ENCODE measurements at regions not wholly inside any gene's neighbourhood (a gene's known extent, or its start where the extent isn't known, plus 50 kb on each side); places are given as distances from the start of the nearest gene placed in this dataset.

GRCh38 chr13:44058067-44058466 is 178.4 kb downstream of the LACC1 start:
- no peak for DNase-seq

DNA sequence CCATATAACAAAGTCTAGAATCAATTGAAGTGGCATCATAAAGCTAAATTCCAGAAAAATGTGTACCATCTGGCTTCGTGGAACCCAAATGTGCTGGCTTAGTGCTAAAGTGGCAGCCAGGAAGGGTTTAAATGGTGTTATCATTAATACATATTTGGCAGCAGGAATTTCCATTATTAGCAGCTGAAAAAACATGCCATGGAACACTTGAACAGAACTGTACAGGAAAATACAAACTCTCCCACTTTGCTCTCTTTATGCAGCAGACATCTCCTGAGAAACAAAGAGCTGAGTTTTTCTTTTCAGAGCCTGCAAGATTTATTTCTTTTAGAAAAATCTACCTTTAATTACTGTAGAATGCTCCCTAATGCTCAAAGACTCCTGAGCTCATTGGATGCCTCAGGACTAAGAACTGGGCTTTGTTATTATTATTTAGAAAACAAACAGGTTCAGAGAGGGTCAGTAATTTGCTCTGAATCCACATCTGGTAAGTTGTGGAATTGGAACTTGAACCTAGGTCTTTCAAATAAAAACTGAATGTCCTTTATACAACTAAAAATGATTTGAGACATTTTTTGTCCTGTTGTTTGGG is 179.0 kb downstream of the LACC1 start:
- no peak for DNase-seq

- DNase-seq: no peak
Measured at GRCh38 chr13:44061876-44062275, 182.2 kb downstream of the LACC1 start.

GRCh38 chr13:44063467-44063866 is 183.8 kb downstream of the LACC1 start:
- DNase-seq: no peak

DNA sequence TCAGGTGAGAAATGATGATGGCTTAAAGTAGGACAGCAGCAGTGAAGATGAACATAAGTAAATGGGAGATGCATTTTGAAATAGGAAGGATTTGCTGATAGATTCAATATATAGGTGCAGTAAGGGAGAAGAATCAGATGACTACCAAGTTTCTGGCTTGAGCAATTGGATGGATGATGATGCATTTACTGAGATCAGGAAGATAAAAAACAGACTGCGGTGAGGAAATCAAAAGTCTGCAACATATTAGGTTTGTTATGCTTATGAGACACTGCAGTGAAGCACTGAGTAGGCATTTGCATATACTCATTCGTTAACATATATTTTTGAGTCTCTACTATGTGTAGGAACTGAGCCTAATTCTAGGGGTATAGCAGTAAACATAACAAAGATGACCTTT is 184.2 kb downstream of the LACC1 start:
- no peak for DNase-seq

DNA sequence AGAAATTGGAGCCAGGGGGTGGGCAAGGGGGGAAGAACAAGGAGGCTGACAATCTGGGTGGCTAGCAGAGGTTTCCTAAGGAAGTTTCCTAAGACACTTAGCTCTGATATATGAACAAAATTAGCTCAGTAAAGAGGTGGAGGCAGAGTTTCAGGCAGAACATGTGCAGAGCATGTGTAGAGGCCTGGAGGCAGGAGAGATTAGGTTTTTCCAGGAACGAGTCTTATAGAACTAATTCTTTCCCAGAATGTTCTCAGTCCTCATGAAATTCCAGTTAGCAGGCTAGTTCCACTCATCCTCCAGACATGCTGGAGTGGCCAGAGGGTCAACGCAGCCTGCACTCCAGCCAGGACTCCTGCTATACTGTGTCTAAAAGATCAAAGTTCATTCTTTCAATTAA is 184.7 kb downstream of the LACC1 start:
- no peak for DNase-seq

DNA sequence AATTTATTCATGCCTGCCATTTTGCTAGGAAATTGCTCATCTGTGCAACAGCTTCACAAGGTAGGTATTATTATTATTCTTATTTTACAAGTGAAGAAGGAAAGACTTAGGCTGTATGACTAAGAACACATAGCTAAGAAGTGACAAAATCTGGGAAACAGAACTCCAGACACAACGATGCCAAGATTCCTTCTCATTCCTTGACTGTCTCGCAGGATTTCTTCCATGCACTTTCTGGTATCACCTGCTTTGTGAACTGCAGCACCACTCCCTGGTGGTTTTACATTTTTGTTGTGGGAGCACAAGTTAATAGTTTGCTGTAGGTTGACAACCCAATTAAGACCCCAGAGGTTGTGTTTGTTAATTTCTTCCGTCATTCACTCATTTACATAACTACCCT is 188.5 kb downstream of the LACC1 start:
- DNase-seq: no peak

GRCh38 chr13:44068737-44069136 is 189.0 kb downstream of the LACC1 start:
- peak; percentile 70 for DNase-seq

GRCh38 chr13:44072536-44072935 is 192.8 kb downstream of the LACC1 start:
- no peak for DNase-seq

DNA sequence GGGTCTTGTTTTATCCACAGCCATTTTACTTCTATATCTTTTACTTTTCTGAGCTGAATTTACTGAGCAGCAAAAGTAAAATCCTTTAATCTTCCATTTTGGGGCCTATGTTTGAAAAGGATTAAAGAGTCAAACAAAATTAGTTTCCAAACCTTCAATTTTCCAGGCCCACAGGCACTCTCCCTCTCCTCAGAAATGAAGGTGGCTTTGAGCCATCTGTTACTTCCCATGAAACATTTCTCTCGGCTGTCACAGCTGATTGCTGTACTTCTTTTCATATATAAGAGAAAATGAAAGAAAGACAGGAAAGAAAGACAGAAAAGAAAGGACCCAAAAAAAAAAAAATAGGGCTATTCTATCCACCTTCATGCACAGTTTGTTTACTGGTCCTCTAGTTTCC is 194.9 kb downstream of the LACC1 start:
- no peak for DNase-seq

DNA sequence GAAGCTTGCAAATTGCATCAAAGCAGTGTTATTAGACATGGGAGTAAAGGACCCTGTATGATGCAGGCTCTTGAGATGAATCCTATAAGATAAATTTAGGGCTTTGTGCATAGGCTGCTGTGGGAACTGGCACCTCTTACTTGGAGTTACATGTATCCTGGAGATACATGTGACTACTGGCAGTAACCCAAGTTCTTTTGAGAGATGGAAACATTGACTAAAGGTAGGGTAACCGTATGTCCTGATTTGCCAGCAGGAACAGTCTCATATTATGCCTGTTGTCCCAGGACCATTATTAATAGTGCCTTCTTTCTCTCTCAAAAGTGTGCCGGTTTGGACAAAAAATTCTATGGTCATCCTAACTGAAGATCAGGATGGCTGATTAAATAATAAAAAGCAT is 195.4 kb downstream of the LACC1 start:
- DNase-seq: no peak

DNA sequence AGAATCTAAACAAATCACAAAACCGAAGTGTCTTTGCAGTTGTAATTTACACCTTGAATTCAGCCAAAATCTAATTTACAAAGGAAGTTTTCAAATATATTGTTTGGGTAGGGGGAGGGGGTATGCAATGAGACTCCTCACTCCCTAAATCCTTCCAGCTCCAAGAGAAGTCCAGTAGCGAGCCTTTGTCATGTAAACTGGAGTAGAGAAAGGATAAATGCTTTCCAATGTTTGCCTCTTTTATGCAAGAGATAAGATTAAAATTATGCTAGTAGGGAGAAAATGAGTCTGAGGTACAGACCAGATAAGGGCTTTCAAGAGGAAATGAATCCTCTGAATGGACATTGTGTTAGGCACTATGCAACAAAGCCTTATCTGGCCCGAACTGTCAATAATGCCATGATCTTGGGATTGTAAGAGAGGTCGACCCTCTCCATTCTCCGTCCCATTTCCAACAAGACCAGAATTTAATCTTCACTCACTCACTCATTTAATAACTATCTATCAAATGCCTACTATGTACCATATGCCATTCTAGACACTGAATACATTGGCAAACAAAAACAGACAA is 199.2 kb downstream of the LACC1 start:
- DNase-seq: no peak

GRCh38 chr13:44079413-44080205 is 199.9 kb downstream of the LACC1 start:
- no peak for DNase-seq

GRCh38 chr13:44084146-44084545 is 204.4 kb downstream of the LACC1 start:
- no peak for DNase-seq

- no peak for DNase-seq
Measured at GRCh38 chr13:44086389-44086788, 206.7 kb downstream of the LACC1 start.

DNA sequence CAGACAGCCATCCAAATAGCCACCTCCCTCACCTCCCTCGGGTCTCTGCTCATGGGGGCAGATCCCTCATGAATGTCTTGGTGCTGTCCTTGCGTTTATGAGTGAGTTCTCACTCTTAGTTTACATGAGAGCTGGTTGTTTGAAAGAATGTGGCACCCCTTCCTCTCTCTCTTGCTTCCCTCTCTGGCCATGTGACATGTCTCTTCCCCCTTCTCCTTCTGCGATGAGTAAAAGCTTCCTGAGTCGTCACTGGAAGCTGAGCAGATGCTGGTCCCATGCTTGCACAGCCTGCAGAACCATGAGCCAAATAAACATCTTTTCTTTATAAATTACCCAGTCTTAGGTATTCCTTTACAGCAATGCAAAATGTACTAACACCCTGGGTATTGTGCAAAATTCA is 208.7 kb downstream of the LACC1 start:
- no peak for DNase-seq

GRCh38 chr13:44088991-44089413 is 209.3 kb downstream of the LACC1 start:
- no peak for DNase-seq

DNA sequence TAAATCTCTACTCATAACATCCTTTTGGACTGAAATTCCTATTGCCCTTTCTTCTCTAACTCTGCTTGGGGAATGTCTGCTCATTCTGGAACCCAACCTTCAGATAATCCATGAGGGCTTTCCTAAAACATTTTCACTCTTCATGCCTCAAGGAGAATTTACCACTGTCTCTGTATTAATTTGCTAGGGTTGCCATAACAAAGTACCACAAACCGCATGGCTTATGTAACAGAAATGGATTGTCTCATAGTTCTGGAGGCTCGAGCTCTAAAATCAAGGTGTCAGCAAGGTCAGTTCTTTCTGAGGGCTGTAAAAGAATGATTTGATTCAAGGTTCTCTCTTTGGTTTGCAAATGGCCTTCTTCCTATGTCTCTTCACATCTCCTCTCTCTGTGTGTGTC is 209.7 kb downstream of the LACC1 start:
- no peak for DNase-seq

DNA sequence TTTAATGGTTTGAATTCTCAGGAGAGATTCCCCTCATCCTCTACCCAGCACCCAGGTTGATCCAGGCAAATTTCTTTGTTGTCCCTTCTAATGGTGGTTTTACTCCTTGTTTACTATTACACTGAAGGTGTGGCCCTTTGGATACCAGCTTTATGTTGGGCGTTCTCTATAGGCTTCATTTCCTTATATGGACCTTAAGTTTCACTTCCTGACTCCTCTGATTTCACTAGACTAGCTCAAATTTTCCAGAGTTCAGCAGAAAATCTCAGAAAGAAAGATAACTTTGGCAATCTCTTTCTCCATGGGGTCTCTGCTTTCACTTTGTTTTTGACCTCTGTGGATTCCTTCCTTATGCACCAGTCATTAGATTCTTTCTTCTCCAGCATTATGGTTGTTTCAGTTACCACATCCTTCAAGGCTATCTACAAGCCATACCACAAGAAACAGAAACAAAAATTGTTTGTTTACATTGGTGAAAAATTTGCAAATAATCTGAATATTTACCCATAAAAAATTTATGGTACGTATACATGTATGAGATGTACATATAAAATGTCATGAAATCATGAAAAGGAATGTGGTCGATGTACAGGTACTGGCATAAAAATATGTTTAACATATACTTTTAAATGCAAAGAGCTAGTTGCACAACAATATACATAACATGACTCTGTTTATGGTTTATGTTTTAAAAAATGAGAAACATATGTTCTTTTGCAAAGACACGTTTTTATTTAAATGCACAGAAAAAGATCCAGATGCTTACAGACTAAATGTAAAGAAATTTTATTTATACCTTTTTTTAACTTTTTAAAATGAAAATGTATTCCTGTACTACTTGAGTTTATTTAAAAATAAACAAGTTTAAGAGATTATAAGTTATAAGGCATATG is 212.6 kb downstream of the LACC1 start:
- no peak for DNase-seq

DNA sequence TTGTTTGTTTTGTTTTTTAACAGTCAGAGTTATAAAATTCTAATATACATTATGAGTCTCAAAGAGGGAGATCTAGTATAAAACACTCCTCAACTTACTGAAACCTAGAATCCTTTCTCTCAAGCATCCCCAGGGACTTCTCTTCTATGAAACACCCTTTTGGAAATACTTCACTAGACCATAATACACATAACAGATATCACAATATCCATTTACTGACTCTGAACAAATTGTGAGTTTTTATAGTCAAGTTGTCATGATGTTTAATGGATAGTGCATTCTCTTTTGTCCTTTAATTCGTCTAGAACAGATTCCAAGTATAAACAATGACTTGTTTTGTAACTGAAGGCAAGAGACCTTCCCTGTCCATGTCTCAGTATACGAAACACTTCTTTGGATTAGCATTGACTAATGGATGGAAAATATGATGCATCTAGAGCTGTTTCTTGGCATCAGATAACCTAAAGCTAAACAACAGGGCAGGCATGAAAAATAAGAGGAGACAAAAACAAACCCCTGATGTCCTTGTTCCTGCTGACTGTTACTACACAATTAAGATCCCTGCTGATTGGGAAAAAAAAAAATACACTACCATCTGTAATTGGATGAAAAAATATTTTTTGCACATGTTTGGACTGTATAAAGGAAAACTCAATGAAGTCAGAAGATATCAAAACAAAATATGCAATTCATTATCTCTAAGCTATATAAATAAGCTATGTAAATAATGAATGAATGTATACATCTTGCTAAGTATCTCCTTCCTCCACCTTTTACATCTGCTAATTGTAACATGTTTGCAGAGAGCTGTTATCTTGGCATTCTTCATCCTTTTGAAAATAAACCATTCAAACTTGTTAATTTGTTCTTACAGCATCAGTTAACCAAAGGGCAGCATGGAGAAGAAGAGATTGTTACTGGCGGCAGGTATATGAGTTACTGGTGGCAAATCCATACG is 214.2 kb downstream of the LACC1 start:
- peak; percentile 54 for DNase-seq

DNA sequence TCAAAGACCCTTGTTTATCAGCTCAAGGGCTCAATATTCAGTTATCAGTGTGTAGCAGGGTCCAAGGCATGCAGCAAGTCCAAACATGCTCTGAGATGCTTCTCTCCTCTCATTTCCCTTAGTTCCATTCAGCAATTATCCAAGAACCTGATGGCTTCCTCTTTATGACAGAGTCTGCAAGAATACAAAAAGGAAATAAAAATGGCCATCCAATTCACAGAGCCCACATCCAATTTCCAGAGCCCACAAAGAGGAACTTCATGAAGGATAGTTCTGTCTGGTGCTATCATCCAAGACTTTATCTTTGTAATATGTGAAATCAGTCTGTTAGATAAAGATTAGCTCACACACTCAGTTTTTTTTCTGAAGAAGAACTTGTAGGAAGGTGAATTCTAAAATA is 217.2 kb downstream of the LACC1 start:
- no peak for DNase-seq

DNA sequence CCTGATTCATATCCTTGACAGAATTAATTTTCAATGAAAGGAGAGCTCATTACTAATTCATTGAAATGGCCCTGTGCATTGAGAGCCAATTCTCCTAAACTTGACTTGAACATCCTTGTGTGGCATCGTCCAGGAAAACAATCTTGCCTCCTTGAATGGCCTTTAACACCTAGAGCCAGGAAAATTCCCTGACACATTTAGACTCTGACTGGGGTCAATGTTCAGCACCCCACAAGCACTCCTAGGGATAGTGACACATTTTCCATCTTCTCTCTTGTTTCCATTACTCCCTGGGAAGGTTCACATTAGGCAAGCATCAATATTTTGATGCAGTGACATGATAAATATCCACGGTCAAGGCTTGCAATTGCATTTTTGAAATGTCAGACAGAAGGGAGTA is 218.9 kb downstream of the LACC1 start:
- DNase-seq: no peak
